RWPE2 (cell line): ENCODE measurements at regions not wholly inside any gene's neighbourhood (a gene's known extent, or its start where the extent isn't known, plus 50 kb on each side); places are given as distances from the start of the nearest gene placed in this dataset.

Experiments
- ATAC-seq: fragments of 200-7000 bp; cut with Tn5 transposase; 3 replicates; pipeline ENCODE4 v1.9.1; 2021; ENCODE audit warnings: low read depth
- DNase-seq: peaks from one replicate; pipeline ENCODE4 v3.0.0-alpha.2; 2020; ENCODE audit warnings: low spot score
- H3K27ac ChIP-seq: fragments of 450-650 bp; 2 replicates; pipeline ENCODE4 v1.5.1; 2017; ENCODE audit warnings: mild to moderate bottlenecking; ENCODE audit not compliant: poor library complexity, severe bottlenecking
- H3K27me3 ChIP-seq: fragments of 250-450 bp; sonication (Bioruptor Pico); 2 replicates; pipeline ENCODE4 v1.5.1; 2021; ENCODE audit warnings: mild to moderate bottlenecking, moderate library complexity; ENCODE audit not compliant: insufficient read depth, poor library complexity, severe bottlenecking
- H3K36me3 ChIP-seq: fragments of 250-450 bp; sonication (Bioruptor Pico); 2 replicates; pipeline ENCODE4 v1.5.1; 2020; ENCODE audit warnings: low read depth, mild to moderate bottlenecking, moderate library complexity
- H3K4me1 ChIP-seq: fragments of 250-450 bp; sonication (Bioruptor Pico); 2 replicates; pipeline ENCODE4 v1.5.1; 2021; ENCODE audit warnings: mild to moderate bottlenecking, moderate library complexity; ENCODE audit not compliant: insufficient read depth, poor library complexity, severe bottlenecking
- H3K4me3 ChIP-seq: fragments of 250-450 bp; sonication (Bioruptor Pico); 2 replicates; pipeline ENCODE4 v1.5.1; 2021; ENCODE audit warnings: mild to moderate bottlenecking, moderate library complexity; ENCODE audit not compliant: severe bottlenecking
- H3K9me3 ChIP-seq: fragments of 250-450 bp; sonication (Bioruptor Pico); 2 replicates; pipeline ENCODE4 v1.5.1; 2021; ENCODE audit warnings: mild to moderate bottlenecking, moderate library complexity; ENCODE audit not compliant: severe bottlenecking
- TF ChIP-seq, protein P1 (sequence below): fragments of 450-650 bp; IDR thresholded peaks from one replicate; pipeline ENCODE4 v1.5.1; 2017; ENCODE audit warnings: mild to moderate bottlenecking, moderate library complexity; ENCODE audit not compliant: poor library complexity, severe bottlenecking

GRCh38 chr16:11439790-11440656 is 94.8 kb downstream of the RMI2 start:
- Histone ChIP-seq H3K27me3 (no peaks in the 10 kb centered on the region), H3K4me1 (no peaks in the 10 kb centered on the region), H3K4me3 (no peak overlapping the region), H3K9me3 (no peaks in the 10 kb centered on the region), H3K27ac (no peak overlapping the region), H3K36me3 (no peaks in the 10 kb centered on the region)
- no peak for DNase-seq
- ATAC-seq, result no peak
- TF ChIP-seq, protein P1, sequence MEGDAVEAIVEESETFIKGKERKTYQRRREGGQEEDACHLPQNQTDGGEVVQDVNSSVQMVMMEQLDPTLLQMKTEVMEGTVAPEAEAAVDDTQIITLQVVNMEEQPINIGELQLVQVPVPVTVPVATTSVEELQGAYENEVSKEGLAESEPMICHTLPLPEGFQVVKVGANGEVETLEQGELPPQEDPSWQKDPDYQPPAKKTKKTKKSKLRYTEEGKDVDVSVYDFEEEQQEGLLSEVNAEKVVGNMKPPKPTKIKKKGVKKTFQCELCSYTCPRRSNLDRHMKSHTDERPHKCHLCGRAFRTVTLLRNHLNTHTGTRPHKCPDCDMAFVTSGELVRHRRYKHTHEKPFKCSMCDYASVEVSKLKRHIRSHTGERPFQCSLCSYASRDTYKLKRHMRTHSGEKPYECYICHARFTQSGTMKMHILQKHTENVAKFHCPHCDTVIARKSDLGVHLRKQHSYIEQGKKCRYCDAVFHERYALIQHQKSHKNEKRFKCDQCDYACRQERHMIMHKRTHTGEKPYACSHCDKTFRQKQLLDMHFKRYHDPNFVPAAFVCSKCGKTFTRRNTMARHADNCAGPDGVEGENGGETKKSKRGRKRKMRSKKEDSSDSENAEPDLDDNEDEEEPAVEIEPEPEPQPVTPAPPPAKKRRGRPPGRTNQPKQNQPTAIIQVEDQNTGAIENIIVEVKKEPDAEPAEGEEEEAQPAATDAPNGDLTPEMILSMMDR, result no peak

- ATAC-seq, result no peak
- no peak for DNase-seq
- H3K27ac ChIP-seq, result no peak overlapping the region
- H3K9me3 ChIP-seq, result no peaks in the 10 kb centered on the region
- no peaks in the 10 kb centered on the region for H3K27me3 ChIP-seq
- TF ChIP-seq, protein P1, result no peak
- no peak overlapping the region for H3K4me3 ChIP-seq
- H3K36me3 ChIP-seq, result no peaks in the 10 kb centered on the region
- H3K4me1 ChIP-seq, result no peaks in the 10 kb centered on the region
Observed at GRCh38 chr16:11440657-11441012, 95.4 kb downstream of the RMI2 start.

- Histone ChIP-seq H3K4me1 (no peaks in the 10 kb centered on the region), H3K9me3 (no peaks in the 10 kb centered on the region), H3K27me3 (no peaks in the 10 kb centered on the region), H3K27ac (no peak overlapping the region), H3K36me3 (no peaks in the 10 kb centered on the region), H3K4me3 (no peak overlapping the region)
- DNase-seq (no peak), ATAC-seq (no peak)
- TF ChIP-seq, protein P1, result no peak
Observed at GRCh38 chr16:11445486-11445885, 100.2 kb downstream of the RMI2 start.

GRCh38 chr16:11446566-11447119 is 101.4 kb downstream of the RMI2 start:
- Histone ChIP-seq H3K4me3 (no peak overlapping the region), H3K27ac (no peak overlapping the region), H3K27me3 (no peaks in the 10 kb centered on the region), H3K9me3 (no peaks in the 10 kb centered on the region), H3K36me3 (no peaks in the 10 kb centered on the region), H3K4me1 (no peaks in the 10 kb centered on the region)
- TF ChIP-seq, protein P1, result no peak
- ATAC-seq (no peak), DNase-seq (no peak)

DNA sequence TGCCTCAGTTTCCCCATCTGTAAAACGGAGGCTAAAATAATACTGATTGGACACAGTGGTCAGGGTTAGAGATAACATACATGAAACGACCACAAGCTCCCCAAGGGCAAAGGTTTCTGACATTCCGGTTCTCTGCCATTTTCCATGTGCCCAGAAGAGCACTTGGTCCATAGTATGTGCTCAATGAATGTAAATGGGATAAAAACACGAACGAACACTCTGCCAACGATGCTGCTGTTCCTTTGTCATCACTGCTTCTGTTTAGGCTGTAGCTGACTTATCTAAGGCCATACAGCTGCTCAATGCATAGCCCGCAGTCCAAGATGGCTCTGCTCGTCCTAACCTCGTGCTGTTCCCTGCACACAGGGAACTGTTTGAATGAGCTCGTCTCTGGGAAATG is 102.0 kb downstream of the RMI2 start:
- no peaks in the 10 kb centered on the region for H3K27me3 ChIP-seq
- no peak for DNase-seq

More for the DNA sequence above, 102.0 kb downstream of the RMI2 start:
- TF ChIP-seq, protein P1, result no peak
- no peak for ATAC-seq
- no peak overlapping the region for H3K4me3 ChIP-seq
- no peak overlapping the region for H3K27ac ChIP-seq
- no peaks in the 10 kb centered on the region for H3K4me1 ChIP-seq
- H3K36me3 ChIP-seq, result no peaks in the 10 kb centered on the region
- no peaks in the 10 kb centered on the region for H3K9me3 ChIP-seq
